ENCODE measurements at regions not wholly inside any gene's neighbourhood (a gene's known extent, or its start where the extent isn't known, plus 50 kb on each side); places are given as distances from the start of the nearest gene placed in this dataset.
"Not testable (repeated sequence)": the region's sequence is repeated elsewhere in the genome, so short reads cannot be mapped to it uniquely, and the experiment has no call there.

GRCh38 chr9:66152406-66152805 is 415.5 kb downstream of the FOXD4L4 start:
- not testable (repeated sequence) for DNase-seq

GRCh38 chr9:66153021-66153725 is 416.2 kb downstream of the FOXD4L4 start:
- DNase-seq: peak in 3 of 5 donors; percentile 13 to 59 (median 21)

- DNase-seq: not testable (repeated sequence)
Observed at GRCh38 chr9:66153971-66154691, 417.2 kb downstream of the FOXD4L4 start.

GRCh38 chr9:66182316-66182715 is 445.4 kb downstream of the FOXD4L4 start:
- DNase-seq: not testable (repeated sequence)

- not testable (repeated sequence) for DNase-seq
Observed at GRCh38 chr9:66183648-66184047, 446.7 kb downstream of the FOXD4L4 start.

- DNase-seq: not testable (repeated sequence)
Observed at GRCh38 chr9:66197199-66197598, 460.3 kb downstream of the FOXD4L4 start.

GRCh38 chr9:66198421-66198820 is 461.5 kb downstream of the FOXD4L4 start:
- DNase-seq: not testable (repeated sequence)

- DNase-seq: not testable (repeated sequence)
Observed at GRCh38 chr9:66206617-66207016, 469.7 kb downstream of the FOXD4L4 start.

GRCh38 chr9:66207914-66208313 is 471.0 kb downstream of the FOXD4L4 start:
- DNase-seq: not testable (repeated sequence)

- not testable (repeated sequence) for DNase-seq
Observed at GRCh38 chr9:66244763-66245162, 507.8 kb downstream of the FOXD4L4 start.

GRCh38 chr9:66245481-66245880 is 508.5 kb downstream of the FOXD4L4 start:
- DNase-seq: not testable (repeated sequence)

- DNase-seq: not testable (repeated sequence)
Observed at GRCh38 chr9:66257581-66257980, 520.6 kb downstream of the FOXD4L4 start.

- not testable (repeated sequence) for DNase-seq
Observed at GRCh38 chr9:66261576-66261975, 524.6 kb downstream of the FOXD4L4 start.

- DNase-seq: not testable (repeated sequence)
Observed at GRCh38 chr9:66263621-66264020, 526.7 kb downstream of the FOXD4L4 start.

GRCh38 chr9:66264786-66265185 is 527.8 kb downstream of the FOXD4L4 start:
- DNase-seq: not testable (repeated sequence)

GRCh38 chr9:66266202-66266601 is 529.3 kb downstream of the FOXD4L4 start:
- DNase-seq: not testable (repeated sequence)

- not testable (repeated sequence) for DNase-seq
Observed at GRCh38 chr9:66266856-66267430, 530.0 kb downstream of the FOXD4L4 start.

GRCh38 chr9:66267684-66268083 is 530.7 kb downstream of the FOXD4L4 start:
- DNase-seq: peak in 1 of 5 donors; percentile 17

GRCh38 chr9:66269024-66269423 is 532.1 kb downstream of the FOXD4L4 start:
- not testable (repeated sequence) for DNase-seq

GRCh38 chr9:66269783-66270182 is 532.8 kb downstream of the FOXD4L4 start:
- peak in 4 of 5 donors; percentile 20 to 56 (median 34) for DNase-seq

- DNase-seq: not testable (repeated sequence)
Observed at GRCh38 chr9:66278809-66279208, 541.9 kb downstream of the FOXD4L4 start.

Measured in T-helper 1 cell (primary cell).